ENCODE measurements at regions not wholly inside any gene's neighbourhood (a gene's known extent, or its start where the extent isn't known, plus 50 kb on each side); places are given as distances from the start of the nearest gene placed in this dataset.

- no peak overlapping the region for H3K9ac ChIP-seq (ENCODE audit: low read depth in 1 of 3, low read length in 3 of 3)
- peaks cover 0 to 3% (median 3%) of the 10 kb centered on the region in 3 donors for H3K4me1 ChIP-seq (ENCODE audit: control insufficient read depth in 3 of 3, insufficient read depth in 3 of 3, low read length in 3 of 3)
- no peak overlapping the region for H3K27ac ChIP-seq (ENCODE audit: low read depth, low read length)
- no peaks in the 10 kb centered on the region for H3K36me3 ChIP-seq (ENCODE audit: control insufficient read depth in 3 of 3, insufficient read depth in 3 of 3, low read length in 3 of 3)
- H3K4me3 ChIP-seq (ENCODE audit: low read length in 3 of 3): no peak overlapping the region
- H3K27me3 ChIP-seq (ENCODE audit: control insufficient read depth in 3 of 3, insufficient read depth in 3 of 3, low read length in 3 of 3): no peaks in the 10 kb centered on the region
- H3K9me3 ChIP-seq (ENCODE audit: control insufficient read depth in 3 of 3, low read length in 3 of 3): no peaks in the 10 kb centered on the region
Measured at GRCh38 chr13:50585674-50586413, 257.6 kb downstream of the DLEU7 start.

DNA sequence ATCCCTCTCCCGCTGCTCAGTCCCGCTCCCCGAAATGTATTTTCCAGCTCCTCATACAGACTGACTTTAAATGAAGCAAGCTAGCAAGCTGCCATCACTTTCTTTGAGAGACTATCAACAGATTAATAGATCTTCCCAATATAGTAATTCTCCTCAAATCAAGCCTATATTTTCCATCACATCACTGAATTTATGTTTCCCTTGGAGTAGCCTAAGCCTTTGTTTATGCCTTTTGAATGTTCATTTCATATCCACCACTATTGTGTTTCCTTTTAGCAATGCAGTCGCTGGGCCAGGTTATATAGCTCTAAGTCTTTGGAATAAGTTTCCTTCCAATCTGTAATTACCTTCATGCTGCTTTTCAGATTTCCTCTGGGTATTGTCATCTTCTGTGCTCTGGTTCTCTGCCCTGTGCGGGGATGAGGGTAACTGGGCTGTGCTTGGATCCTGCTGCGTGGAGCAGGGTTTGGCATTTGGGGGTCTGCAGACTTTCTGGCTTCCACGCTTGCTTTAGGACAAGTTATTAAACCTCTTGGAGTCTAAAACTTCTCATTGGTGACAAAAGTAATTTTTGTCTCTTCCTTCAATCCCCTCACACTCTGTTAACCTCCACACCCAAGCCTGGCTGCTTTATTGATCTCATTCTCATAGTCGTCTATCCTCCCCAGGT lies 256.9 kb downstream of the DLEU7 start:
- no peaks in the 10 kb centered on the region for H3K36me3 ChIP-seq (ENCODE audit: control insufficient read depth in 3 of 3, insufficient read depth in 3 of 3, low read length in 3 of 3)
- H3K4me1 ChIP-seq (ENCODE audit: control insufficient read depth in 3 of 3, insufficient read depth in 3 of 3, low read length in 3 of 3): peaks cover 0 to 3% (median 3%) of the 10 kb centered on the region in 3 donors
- H3K4me3 ChIP-seq (ENCODE audit: low read length in 3 of 3): no peak overlapping the region
- H3K27ac ChIP-seq (ENCODE audit: low read depth, low read length): no peak overlapping the region
- no peaks in the 10 kb centered on the region for H3K27me3 ChIP-seq (ENCODE audit: control insufficient read depth in 3 of 3, insufficient read depth in 3 of 3, low read length in 3 of 3)
- H3K9ac ChIP-seq (ENCODE audit: low read depth in 1 of 3, low read length in 3 of 3): no peak overlapping the region
- H3K9me3 ChIP-seq (ENCODE audit: control insufficient read depth in 3 of 3, low read length in 3 of 3): no peaks in the 10 kb centered on the region

DNA sequence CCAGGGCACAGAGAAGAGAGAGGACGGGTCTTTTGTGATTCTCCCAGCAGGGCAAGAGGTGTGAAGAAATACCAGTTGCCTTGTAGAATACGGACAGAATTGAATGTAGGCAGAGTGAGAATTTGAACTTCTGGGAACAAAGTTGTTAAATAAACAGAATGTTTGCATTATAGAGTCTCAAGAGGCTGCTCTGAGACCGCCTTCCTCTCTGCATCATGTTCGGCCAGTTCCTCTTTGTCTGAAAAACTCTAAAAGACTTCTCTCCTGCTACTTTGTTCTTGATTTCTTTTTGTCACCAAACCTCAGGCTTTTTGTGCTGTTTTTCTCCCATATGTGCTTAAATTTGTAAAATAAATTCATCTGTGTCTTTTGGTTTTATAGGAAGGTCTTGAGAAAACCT lies 256.4 kb downstream of the DLEU7 start:
- Histone ChIP-seq H3K4me1 (ENCODE audit: control insufficient read depth in 3 of 3, insufficient read depth in 3 of 3, low read length in 3 of 3) (peaks cover 0 to 3% (median 3%) of the 10 kb centered on the region in 3 donors), H3K9me3 (ENCODE audit: control insufficient read depth in 3 of 3, low read length in 3 of 3) (no peaks in the 10 kb centered on the region), H3K9ac (ENCODE audit: low read depth in 1 of 3, low read length in 3 of 3) (no peak overlapping the region), H3K36me3 (ENCODE audit: control insufficient read depth in 3 of 3, insufficient read depth in 3 of 3, low read length in 3 of 3) (no peaks in the 10 kb centered on the region), H3K27me3 (ENCODE audit: control insufficient read depth in 3 of 3, insufficient read depth in 3 of 3, low read length in 3 of 3) (no peaks in the 10 kb centered on the region), H3K27ac (ENCODE audit: low read depth, low read length) (no peak overlapping the region), H3K4me3 (ENCODE audit: low read length in 3 of 3) (no peak overlapping the region)

- H3K4me1 ChIP-seq (ENCODE audit: control insufficient read depth in 3 of 3, insufficient read depth in 3 of 3, low read length in 3 of 3): peaks cover 0 to 3% (median 3%) of the 10 kb centered on the region in 3 donors
- no peaks in the 10 kb centered on the region for H3K9me3 ChIP-seq (ENCODE audit: control insufficient read depth in 3 of 3, low read length in 3 of 3)
- H3K9ac ChIP-seq (ENCODE audit: low read depth in 1 of 3, low read length in 3 of 3): no peak overlapping the region
- no peaks in the 10 kb centered on the region for H3K27me3 ChIP-seq (ENCODE audit: control insufficient read depth in 3 of 3, insufficient read depth in 3 of 3, low read length in 3 of 3)
- no peaks in the 10 kb centered on the region for H3K36me3 ChIP-seq (ENCODE audit: control insufficient read depth in 3 of 3, insufficient read depth in 3 of 3, low read length in 3 of 3)
- no peak overlapping the region for H3K27ac ChIP-seq (ENCODE audit: low read depth, low read length)
- H3K4me3 ChIP-seq (ENCODE audit: low read length in 3 of 3): no peak overlapping the region
Measured at GRCh38 chr13:50587645-50588373, 255.7 kb downstream of the DLEU7 start.

- H3K36me3 ChIP-seq (ENCODE audit: control insufficient read depth in 3 of 3, insufficient read depth in 3 of 3, low read length in 3 of 3): no peaks in the 10 kb centered on the region
- H3K27me3 ChIP-seq (ENCODE audit: control insufficient read depth in 3 of 3, insufficient read depth in 3 of 3, low read length in 3 of 3): no peaks in the 10 kb centered on the region
- peaks cover 0 to 3% (median 3%) of the 10 kb centered on the region in 3 donors for H3K4me1 ChIP-seq (ENCODE audit: control insufficient read depth in 3 of 3, insufficient read depth in 3 of 3, low read length in 3 of 3)
- no peaks in the 10 kb centered on the region for H3K9me3 ChIP-seq (ENCODE audit: control insufficient read depth in 3 of 3, low read length in 3 of 3)
- no peak overlapping the region for H3K27ac ChIP-seq (ENCODE audit: low read depth, low read length)
- H3K4me3 ChIP-seq (ENCODE audit: low read length in 3 of 3): no peak overlapping the region
- no peak overlapping the region for H3K9ac ChIP-seq (ENCODE audit: low read depth in 1 of 3, low read length in 3 of 3)
Measured at GRCh38 chr13:50588491-50589130, 254.9 kb downstream of the DLEU7 start.

GRCh38 chr13:50589139-50589538 lies 254.4 kb downstream of the DLEU7 start:
- Histone ChIP-seq H3K4me3 (ENCODE audit: low read length in 3 of 3) (no peak overlapping the region), H3K4me1 (ENCODE audit: control insufficient read depth in 3 of 3, insufficient read depth in 3 of 3, low read length in 3 of 3) (peaks cover 0 to 3% (median 3%) of the 10 kb centered on the region in 3 donors), H3K27ac (ENCODE audit: low read depth, low read length) (no peak overlapping the region), H3K27me3 (ENCODE audit: control insufficient read depth in 3 of 3, insufficient read depth in 3 of 3, low read length in 3 of 3) (no peaks in the 10 kb centered on the region), H3K36me3 (ENCODE audit: control insufficient read depth in 3 of 3, insufficient read depth in 3 of 3, low read length in 3 of 3) (no peaks in the 10 kb centered on the region), H3K9me3 (ENCODE audit: control insufficient read depth in 3 of 3, low read length in 3 of 3) (no peaks in the 10 kb centered on the region), H3K9ac (ENCODE audit: low read depth in 1 of 3, low read length in 3 of 3) (no peak overlapping the region)

GRCh38 chr13:50589651-50590054 lies 253.8 kb downstream of the DLEU7 start:
- no peak overlapping the region for H3K4me3 ChIP-seq (ENCODE audit: low read length in 3 of 3)
- H3K9me3 ChIP-seq (ENCODE audit: control insufficient read depth in 3 of 3, low read length in 3 of 3): no peaks in the 10 kb centered on the region
- H3K36me3 ChIP-seq (ENCODE audit: control insufficient read depth in 3 of 3, insufficient read depth in 3 of 3, low read length in 3 of 3): no peaks in the 10 kb centered on the region
- peaks cover 0 to 3% (median 3%) of the 10 kb centered on the region in 3 donors for H3K4me1 ChIP-seq (ENCODE audit: control insufficient read depth in 3 of 3, insufficient read depth in 3 of 3, low read length in 3 of 3)
- H3K9ac ChIP-seq (ENCODE audit: low read depth in 1 of 3, low read length in 3 of 3): no peak overlapping the region
- H3K27me3 ChIP-seq (ENCODE audit: control insufficient read depth in 3 of 3, insufficient read depth in 3 of 3, low read length in 3 of 3): no peaks in the 10 kb centered on the region
- no peak overlapping the region for H3K27ac ChIP-seq (ENCODE audit: low read depth, low read length)

DNA sequence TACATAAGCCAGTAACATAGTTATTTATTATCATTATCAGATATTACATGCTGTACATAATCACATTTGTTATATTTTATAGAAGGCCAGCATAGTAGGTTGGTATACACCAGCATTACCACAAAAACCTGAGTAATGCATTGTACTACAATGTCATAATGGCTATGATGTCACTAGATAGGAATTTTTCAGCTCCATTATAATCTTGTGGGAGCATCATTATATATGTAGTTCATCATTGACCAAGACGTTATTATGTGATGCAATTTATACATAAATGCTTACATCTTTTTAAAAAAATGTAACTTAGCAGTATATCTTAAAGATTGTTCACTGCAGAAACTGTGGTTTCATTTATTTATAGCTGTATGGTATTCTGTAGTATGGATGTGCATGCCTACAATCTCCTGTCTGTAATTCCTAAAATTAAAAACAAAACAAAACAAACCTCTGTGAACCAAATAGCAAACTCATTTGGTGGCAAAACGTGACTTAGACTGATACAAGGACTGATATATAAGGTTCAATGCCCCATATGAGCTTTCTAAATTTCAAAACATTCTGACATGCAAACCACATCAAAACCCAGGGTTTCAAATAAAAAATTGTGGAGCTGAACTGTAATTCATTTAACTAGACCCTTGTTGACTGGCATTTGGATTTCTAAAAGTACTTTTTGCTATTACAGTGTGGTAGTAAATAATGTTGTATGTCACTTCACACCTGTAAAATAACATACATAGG lies 250.9 kb downstream of the DLEU7 start:
- Histone ChIP-seq H3K36me3 (ENCODE audit: control insufficient read depth in 3 of 3, insufficient read depth in 3 of 3, low read length in 3 of 3) (no peaks in the 10 kb centered on the region), H3K4me3 (ENCODE audit: low read length in 3 of 3) (no peak overlapping the region), H3K27ac (ENCODE audit: low read depth, low read length) (no peak overlapping the region), H3K27me3 (ENCODE audit: control insufficient read depth in 3 of 3, insufficient read depth in 3 of 3, low read length in 3 of 3) (no peaks in the 10 kb centered on the region), H3K9me3 (ENCODE audit: control insufficient read depth in 3 of 3, low read length in 3 of 3) (no peaks in the 10 kb centered on the region), H3K9ac (ENCODE audit: low read depth in 1 of 3, low read length in 3 of 3) (no peak overlapping the region), H3K4me1 (ENCODE audit: control insufficient read depth in 3 of 3, insufficient read depth in 3 of 3, low read length in 3 of 3) (peaks cover 0 to 5% (median 0%) of the 10 kb centered on the region in 3 donors)

DNA sequence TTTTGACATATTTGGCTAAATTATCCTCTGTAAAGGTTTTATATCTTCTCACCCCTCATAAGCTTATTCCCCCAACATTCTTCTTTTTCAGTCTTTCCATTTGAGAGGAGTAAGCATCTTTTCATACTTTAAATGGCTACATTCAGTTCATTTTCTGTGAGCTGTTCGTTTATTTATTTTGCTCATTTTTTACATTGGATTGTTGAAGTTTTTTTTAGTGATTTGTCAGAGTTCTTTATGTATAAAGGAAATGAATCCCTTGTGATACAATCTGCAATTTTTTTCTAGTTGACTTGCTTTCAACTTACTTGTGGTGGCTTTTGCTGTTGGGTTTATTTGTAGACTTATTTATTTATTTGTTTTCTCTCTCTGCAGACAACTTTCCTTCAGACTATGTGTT lies 250.3 kb downstream of the DLEU7 start:
- no peak overlapping the region for H3K4me3 ChIP-seq (ENCODE audit: low read length in 3 of 3)
- no peaks in the 10 kb centered on the region for H3K27me3 ChIP-seq (ENCODE audit: control insufficient read depth in 3 of 3, insufficient read depth in 3 of 3, low read length in 3 of 3)
- H3K9ac ChIP-seq (ENCODE audit: low read depth in 1 of 3, low read length in 3 of 3): no peak overlapping the region
- H3K36me3 ChIP-seq (ENCODE audit: control insufficient read depth in 3 of 3, insufficient read depth in 3 of 3, low read length in 3 of 3): no peaks in the 10 kb centered on the region
- no peak overlapping the region for H3K27ac ChIP-seq (ENCODE audit: low read depth, low read length)
- H3K9me3 ChIP-seq (ENCODE audit: control insufficient read depth in 3 of 3, low read length in 3 of 3): no peaks in the 10 kb centered on the region
- peaks cover 3 to 5% (median 4%) of the 10 kb centered on the region in 3 donors for H3K4me1 ChIP-seq (ENCODE audit: control insufficient read depth in 3 of 3, insufficient read depth in 3 of 3, low read length in 3 of 3)
